ENCODE measurements at regions not wholly inside any gene's neighbourhood (a gene's known extent, or its start where the extent isn't known, plus 50 kb on each side); places are given as distances from the start of the nearest gene placed in this dataset.

DNA sequence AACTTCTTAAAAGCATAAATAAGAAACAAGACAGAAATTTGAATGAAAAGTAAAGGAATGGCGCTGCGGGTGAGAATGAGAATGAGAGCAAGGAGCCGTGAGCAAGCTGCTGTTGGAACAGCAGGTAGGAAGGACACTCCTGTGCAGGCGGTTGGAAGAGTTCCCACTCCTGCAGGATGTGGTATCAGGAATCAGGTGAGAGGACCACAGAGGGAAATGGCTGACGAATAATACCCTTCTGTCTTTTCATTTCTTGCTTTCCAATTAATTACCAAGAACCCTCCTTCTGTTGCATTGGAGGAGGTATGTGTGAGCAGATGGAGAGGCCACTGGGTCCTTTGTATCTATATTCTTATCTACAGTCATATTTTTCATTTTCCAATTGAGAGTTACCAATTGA lies 1504.2 kb downstream of the EFNB2 start:
- DNase-seq (no peak), ATAC-seq (no peak)
- POLR2A ChIA-PET (ENCODE audit: unreplicated experiment) = no interaction called here
- intact Hi-C loops (cut with micrococcal nuclease) = no loop called here
- H3K27me3 ChIP-seq (ENCODE audit: low read length) = no peaks in the 10 kb centered on the region
- no peak overlapping the region for H3K27ac ChIP-seq (ENCODE audit: low read length)
- no peak overlapping the region for H3K4me2 ChIP-seq (ENCODE audit: low read length)
- H3K9me3 ChIP-seq (ENCODE audit: low read length) = no peaks in the 10 kb centered on the region
- no peak overlapping the region for H2AFZ ChIP-seq (ENCODE audit: low read length)
- no TSS peak for BruUV-seq (replicated peaks)
- no peaks in the 10 kb centered on the region for H3K36me3 ChIP-seq (ENCODE audit: low read depth, low read length)
- H3K4me1 ChIP-seq (ENCODE audit: insufficient read depth, low read length) = no peaks in the 10 kb centered on the region
- no peaks in the 10 kb centered on the region for H3K9me2 ChIP-seq (replicated peaks; ENCODE audit: low read length)
- TF ChIP-seq EZH2 (IDR thresholded peaks at IDR 0.05; ENCODE audit: low read length, unreplicated experiment) (no peak), EZH2phosphoT487 (IDR thresholded peaks at IDR 0.05; ENCODE audit: borderline replicate concordance, low read length) (no peak)
- TF ChIP-seq, protein P1, sequence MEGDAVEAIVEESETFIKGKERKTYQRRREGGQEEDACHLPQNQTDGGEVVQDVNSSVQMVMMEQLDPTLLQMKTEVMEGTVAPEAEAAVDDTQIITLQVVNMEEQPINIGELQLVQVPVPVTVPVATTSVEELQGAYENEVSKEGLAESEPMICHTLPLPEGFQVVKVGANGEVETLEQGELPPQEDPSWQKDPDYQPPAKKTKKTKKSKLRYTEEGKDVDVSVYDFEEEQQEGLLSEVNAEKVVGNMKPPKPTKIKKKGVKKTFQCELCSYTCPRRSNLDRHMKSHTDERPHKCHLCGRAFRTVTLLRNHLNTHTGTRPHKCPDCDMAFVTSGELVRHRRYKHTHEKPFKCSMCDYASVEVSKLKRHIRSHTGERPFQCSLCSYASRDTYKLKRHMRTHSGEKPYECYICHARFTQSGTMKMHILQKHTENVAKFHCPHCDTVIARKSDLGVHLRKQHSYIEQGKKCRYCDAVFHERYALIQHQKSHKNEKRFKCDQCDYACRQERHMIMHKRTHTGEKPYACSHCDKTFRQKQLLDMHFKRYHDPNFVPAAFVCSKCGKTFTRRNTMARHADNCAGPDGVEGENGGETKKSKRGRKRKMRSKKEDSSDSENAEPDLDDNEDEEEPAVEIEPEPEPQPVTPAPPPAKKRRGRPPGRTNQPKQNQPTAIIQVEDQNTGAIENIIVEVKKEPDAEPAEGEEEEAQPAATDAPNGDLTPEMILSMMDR (conservative IDR thresholded peaks at IDR 0.05; ENCODE audit: low read depth, low read length) = no peak
- H3K79me2 ChIP-seq (ENCODE audit: low read length) = no peaks in the 10 kb centered on the region
- H3F3A ChIP-seq (ENCODE audit: low read length, unreplicated experiment) = no peaks in the 10 kb centered on the region
- CTCF ChIA-PET = no interaction called here
- no peak overlapping the region for H3K9ac ChIP-seq (ENCODE audit: low read length)
- no peak overlapping the region for H3K4me3 ChIP-seq (ENCODE audit: low read length)
- H4K20me1 ChIP-seq (ENCODE audit: low read length) = no peaks in the 10 kb centered on the region

- BruUV-seq (replicated peaks) = no TSS peak
- intact Hi-C loops (cut with micrococcal nuclease) = no loop called here
- POLR2A ChIA-PET (ENCODE audit: unreplicated experiment) = no interaction called here
Observed at GRCh38 chr13:105030851-105031250, 1504.6 kb downstream of the EFNB2 start.

GRCh38 chr13:105019073-105019472 lies 1516.4 kb downstream of the EFNB2 start:
- CTCF ChIA-PET = no interaction called here
- no TSS peak for BruUV-seq (replicated peaks)
- no peak for ATAC-seq

More at GRCh38 chr13:105030851-105031250, 1504.6 kb downstream of the EFNB2 start:
- TF ChIP-seq, protein P1 (conservative IDR thresholded peaks at IDR 0.05; ENCODE audit: low read depth, low read length) = no peak
- TF ChIP-seq EZH2phosphoT487 (IDR thresholded peaks at IDR 0.05; ENCODE audit: borderline replicate concordance, low read length) (no peak), EZH2 (IDR thresholded peaks at IDR 0.05; ENCODE audit: low read length, unreplicated experiment) (no peak)
- CTCF ChIA-PET = no interaction called here
- no peaks in the 10 kb centered on the region for H3K36me3 ChIP-seq (ENCODE audit: low read depth, low read length)
- H3F3A ChIP-seq (ENCODE audit: low read length, unreplicated experiment) = no peaks in the 10 kb centered on the region
- no peak overlapping the region for H2AFZ ChIP-seq (ENCODE audit: low read length)
- no peak overlapping the region for H3K4me2 ChIP-seq (ENCODE audit: low read length)
- no peak overlapping the region for H3K27ac ChIP-seq (ENCODE audit: low read length)
- H3K9me2 ChIP-seq (replicated peaks; ENCODE audit: low read length) = no peaks in the 10 kb centered on the region
- H4K20me1 ChIP-seq (ENCODE audit: low read length) = no peaks in the 10 kb centered on the region
- no peak for ATAC-seq
- no peak for DNase-seq
- H3K27me3 ChIP-seq (ENCODE audit: low read length) = no peaks in the 10 kb centered on the region
- no peak overlapping the region for H3K4me3 ChIP-seq (ENCODE audit: low read length)
- no peaks in the 10 kb centered on the region for H3K4me1 ChIP-seq (ENCODE audit: insufficient read depth, low read length)
- H3K79me2 ChIP-seq (ENCODE audit: low read length) = no peaks in the 10 kb centered on the region
- no peaks in the 10 kb centered on the region for H3K9me3 ChIP-seq (ENCODE audit: low read length)
- H3K9ac ChIP-seq (ENCODE audit: low read length) = no peak overlapping the region

More at GRCh38 chr13:105019073-105019472, 1516.4 kb downstream of the EFNB2 start:
- Histone ChIP-seq H3F3A (ENCODE audit: low read length, unreplicated experiment) (no peaks in the 10 kb centered on the region), H3K4me2 (ENCODE audit: low read length) (no peak overlapping the region), H3K79me2 (ENCODE audit: low read length) (no peaks in the 10 kb centered on the region), H2AFZ (ENCODE audit: low read length) (no peak overlapping the region), H3K4me3 (ENCODE audit: low read length) (no peak overlapping the region), H4K20me1 (ENCODE audit: low read length) (no peaks in the 10 kb centered on the region), H3K9ac (ENCODE audit: low read length) (no peak overlapping the region), H3K27me3 (ENCODE audit: low read length) (no peaks in the 10 kb centered on the region), H3K36me3 (ENCODE audit: low read depth, low read length) (no peaks in the 10 kb centered on the region), H3K4me1 (ENCODE audit: insufficient read depth, low read length) (no peaks in the 10 kb centered on the region), H3K9me2 (replicated peaks; ENCODE audit: low read length) (no peaks in the 10 kb centered on the region), H3K9me3 (ENCODE audit: low read length) (no peaks in the 10 kb centered on the region), H3K27ac (ENCODE audit: low read length) (no peak overlapping the region)
- no peak for DNase-seq
- TF ChIP-seq EZH2phosphoT487 (IDR thresholded peaks at IDR 0.05; ENCODE audit: borderline replicate concordance, low read length) (no peak), EZH2 (IDR thresholded peaks at IDR 0.05; ENCODE audit: low read length, unreplicated experiment) (no peak)
- TF ChIP-seq, protein P1 (conservative IDR thresholded peaks at IDR 0.05; ENCODE audit: low read depth, low read length) = no peak
- intact Hi-C loops (cut with micrococcal nuclease) = no loop called here
- POLR2A ChIA-PET (ENCODE audit: unreplicated experiment) = no interaction called here
